Activated CD4-positive, alpha-beta T cell treated with anti-CD3 and anti-CD28 coated beads, Interleukin-2, amount 10 ng/mL, durations not matched to agents 7 days and 5 days (primary cell): ENCODE measurements at regions not wholly inside any gene's neighbourhood (a gene's known extent, or its start where the extent isn't known, plus 50 kb on each side); places are given as distances from the start of the nearest gene placed in this dataset.
"Not testable (repeated sequence)": the region's sequence is repeated elsewhere in the genome, so short reads cannot be mapped to it uniquely, and the experiment has no call there.

ENCODE experiments used
- CTCF ChIA-PET: fragments of 350-600 bp; sonication (Branson Sonifier 250); formaldehyde crosslinking; loops from one replicate; lab custom pipeline; 2021; ENCODE audit warnings: antibody characterized with exemption; lab: Charles Lee
- POLR2A ChIA-PET: fragments of 350-600 bp; sonication (Branson Sonifier 250); formaldehyde crosslinking; loops from one replicate; lab custom pipeline; 2021; ENCODE audit warnings: antibody characterized with exemption; lab: Charles Lee
- DNase-seq: peaks from one replicate; pipeline ENCODE4 v3.0.0-alpha.2; 2020
- H3K27ac Mint-ChIP-seq: one replicate; pipeline ENCODE4 v1.8.0; 2021; ENCODE audit warnings: mild to moderate bottlenecking, moderate library complexity, mixed read lengths
- H3K27me3 Mint-ChIP-seq: one replicate; pipeline ENCODE4 v1.8.0; 2021; ENCODE audit warnings: mixed read lengths
- H3K36me3 Mint-ChIP-seq: one replicate; pipeline ENCODE4 v1.8.0; 2021; ENCODE audit warnings: low read depth, mixed read lengths
- H3K4me1 Mint-ChIP-seq: one replicate; pipeline ENCODE4 v1.8.0; 2021; ENCODE audit warnings: mixed read lengths
- H3K4me3 Mint-ChIP-seq: one replicate; pipeline ENCODE4 v1.8.0; 2021; ENCODE audit warnings: mild to moderate bottlenecking, moderate library complexity, mixed read lengths
- H3K9me3 Mint-ChIP-seq: one replicate; pipeline ENCODE4 v1.8.0; 2021; ENCODE audit warnings: mixed read lengths

GRCh38 chr3:177249203-177249602 lies 51.9 kb upstream of the TBL1XR1 start:
- no peak for DNase-seq
- CTCF ChIA-PET, result no interaction called here
- no peaks in the 10 kb centered on the region for H3K36me3 Mint-ChIP-seq
- POLR2A ChIA-PET, result no interaction called here
- peaks cover 8% of the 10 kb centered on the region for H3K9me3 Mint-ChIP-seq
- no peak overlapping the region for H3K4me3 Mint-ChIP-seq
- no peaks in the 10 kb centered on the region for H3K27me3 Mint-ChIP-seq
- no peak overlapping the region for H3K27ac Mint-ChIP-seq
- H3K4me1 Mint-ChIP-seq, result no peaks in the 10 kb centered on the region

- Mint-ChIP-seq H3K9me3 (peaks cover 8% of the 10 kb centered on the region), H3K4me3 (no peak overlapping the region), H3K36me3 (no peaks in the 10 kb centered on the region), H3K27me3 (no peaks in the 10 kb centered on the region), H3K4me1 (no peaks in the 10 kb centered on the region), H3K27ac (no peak overlapping the region)
- ChIA-PET CTCF (no interaction called here), POLR2A (no interaction called here)
- DNase-seq, result no peak
Measured at GRCh38 chr3:177250151-177250550, 52.9 kb upstream of the TBL1XR1 start.

GRCh38 chr3:177251755-177252154 lies 54.5 kb upstream of the TBL1XR1 start:
- peaks cover 7% of the 10 kb centered on the region for H3K9me3 Mint-ChIP-seq
- H3K4me3 Mint-ChIP-seq, result no peak overlapping the region
- no peaks in the 10 kb centered on the region for H3K27me3 Mint-ChIP-seq
- no peak for DNase-seq
- POLR2A ChIA-PET, result no interaction called here
- no peak overlapping the region for H3K27ac Mint-ChIP-seq
- CTCF ChIA-PET, result no interaction called here
- H3K36me3 Mint-ChIP-seq, result no peaks in the 10 kb centered on the region
- no peaks in the 10 kb centered on the region for H3K4me1 Mint-ChIP-seq

GRCh38 chr3:177257006-177257405 lies 59.7 kb upstream of the TBL1XR1 start:
- Mint-ChIP-seq H3K27me3 (no peaks in the 10 kb centered on the region), H3K4me3 (no peak overlapping the region), H3K36me3 (no peaks in the 10 kb centered on the region), H3K4me1 (no peaks in the 10 kb centered on the region), H3K27ac (no peak overlapping the region), H3K9me3 (peaks cover 2% of the 10 kb centered on the region)
- CTCF ChIA-PET, result no interaction called here
- no peak for DNase-seq
- POLR2A ChIA-PET, result no interaction called here

GRCh38 chr3:177257625-177258024 lies 60.3 kb upstream of the TBL1XR1 start:
- CTCF ChIA-PET, result no interaction called here
- Mint-ChIP-seq H3K4me1 (no peaks in the 10 kb centered on the region), H3K27me3 (no peaks in the 10 kb centered on the region), H3K9me3 (peaks cover 2% of the 10 kb centered on the region), H3K27ac (peak overlapping the region; percentile 41), H3K36me3 (no peaks in the 10 kb centered on the region), H3K4me3 (no peak overlapping the region)
- DNase-seq, result no peak
- POLR2A ChIA-PET, result no interaction called here

GRCh38 chr3:177262396-177262795 lies 65.1 kb upstream of the TBL1XR1 start:
- Mint-ChIP-seq H3K27ac (no peak overlapping the region), H3K4me1 (no peaks in the 10 kb centered on the region), H3K36me3 (no peaks in the 10 kb centered on the region), H3K27me3 (no peaks in the 10 kb centered on the region), H3K4me3 (no peak overlapping the region), H3K9me3 (peaks cover 2% of the 10 kb centered on the region)
- DNase-seq, result no peak
- CTCF ChIA-PET, result no interaction called here
- POLR2A ChIA-PET, result no interaction called here

GRCh38 chr3:177263615-177264368 lies 66.5 kb upstream of the TBL1XR1 start:
- CTCF ChIA-PET, result interaction anchor here (1.0 kb wide), 1 partner anchor 198 kb away, joined by 3 read pairs; no protein-coding TSS in a partner anchor
- no peak for DNase-seq
- H3K4me3 Mint-ChIP-seq, result no peak overlapping the region
- peaks cover 2% of the 10 kb centered on the region for H3K9me3 Mint-ChIP-seq
- H3K4me1 Mint-ChIP-seq, result no peaks in the 10 kb centered on the region
- H3K27ac Mint-ChIP-seq, result no peak overlapping the region
- H3K27me3 Mint-ChIP-seq, result no peaks in the 10 kb centered on the region
- POLR2A ChIA-PET, result no interaction called here
- no peaks in the 10 kb centered on the region for H3K36me3 Mint-ChIP-seq

- POLR2A ChIA-PET, H3K9me3 Mint-ChIP-seq: not testable (repeated sequence)
Measured at GRCh38 chr3:177271811-177272501, 74.7 kb upstream of the TBL1XR1 start.

GRCh38 chr3:177278016-177278415 lies 80.7 kb upstream of the TBL1XR1 start:
- POLR2A ChIA-PET, result no interaction called here
- CTCF ChIA-PET, result interaction anchor here (0.6 to 1.0 kb wide), 2 partner anchors 49 to 79 kb away, joined by 3 to 4 read pairs; no protein-coding TSS in a partner anchor
- H3K4me1 Mint-ChIP-seq, result peaks cover 18% of the 10 kb centered on the region
- H3K27me3 Mint-ChIP-seq, result no peaks in the 10 kb centered on the region
- H3K4me3 Mint-ChIP-seq, result no peak overlapping the region
- peaks cover 19% of the 10 kb centered on the region for H3K9me3 Mint-ChIP-seq
- DNase-seq, result no peak
- peaks cover 11% of the 10 kb centered on the region for H3K36me3 Mint-ChIP-seq
- no peak overlapping the region for H3K27ac Mint-ChIP-seq

More at GRCh38 chr3:177271811-177272501, 74.7 kb upstream of the TBL1XR1 start:
- CTCF ChIA-PET, H3K27ac Mint-ChIP-seq, H3K4me1 Mint-ChIP-seq, DNase-seq, H3K4me3 Mint-ChIP-seq, H3K36me3 Mint-ChIP-seq, H3K27me3 Mint-ChIP-seq: not testable (repeated sequence)

GRCh38 chr3:177279118-177279815 lies 82.0 kb upstream of the TBL1XR1 start:
- H3K36me3 Mint-ChIP-seq, result peaks cover 11% of the 10 kb centered on the region
- ChIA-PET CTCF (no interaction called here), POLR2A (no interaction called here)
- no peak for DNase-seq
- no peak overlapping the region for H3K27ac Mint-ChIP-seq
- no peaks in the 10 kb centered on the region for H3K27me3 Mint-ChIP-seq
- H3K9me3 Mint-ChIP-seq, result peaks cover 19% of the 10 kb centered on the region
- peaks cover 19% of the 10 kb centered on the region for H3K4me1 Mint-ChIP-seq
- no peak overlapping the region for H3K4me3 Mint-ChIP-seq

- H3K27ac Mint-ChIP-seq, result peak overlapping the region; percentile 47
- no peaks in the 10 kb centered on the region for H3K27me3 Mint-ChIP-seq
- CTCF ChIA-PET, result no interaction called here
- POLR2A ChIA-PET, result interaction anchor here (0.7 kb wide), 1 partner anchor 10 kb away, joined by 3 read pairs; no protein-coding TSS in a partner anchor
- H3K4me3 Mint-ChIP-seq, result no peak overlapping the region
- H3K9me3 Mint-ChIP-seq, result peaks cover 19% of the 10 kb centered on the region
- H3K4me1 Mint-ChIP-seq, result peaks cover 26% of the 10 kb centered on the region
- DNase-seq, result peak; percentile 14
- H3K36me3 Mint-ChIP-seq, result peaks cover 11% of the 10 kb centered on the region
Measured at GRCh38 chr3:177281292-177282118, 84.2 kb upstream of the TBL1XR1 start.

GRCh38 chr3:177282119-177282655 lies 84.9 kb upstream of the TBL1XR1 start:
- Mint-ChIP-seq H3K4me1 (peaks cover 26% of the 10 kb centered on the region), H3K27ac (no peak overlapping the region), H3K4me3 (no peak overlapping the region), H3K9me3 (peaks cover 19% of the 10 kb centered on the region), H3K36me3 (peaks cover 11% of the 10 kb centered on the region), H3K27me3 (no peaks in the 10 kb centered on the region)
- DNase-seq, result no peak
- ChIA-PET POLR2A (no interaction called here), CTCF (no interaction called here)
